Activated T-helper 1 cell treated with anti-CD3 and anti-CD28 coated beads, Interleukin-12 subunit alpha, Interleukin-12 subunit beta, Interleukin-2, Interleukin-4 antibody, amounts not matched to agents 30 ng/mL and 10 ng/mL and 1 ng/mL, durations not matched to agents 14 hours and 24 hours and 36 hours (primary cell): ENCODE measurements at regions not wholly inside any gene's neighbourhood (a gene's known extent, or its start where the extent isn't known, plus 50 kb on each side); places are given as distances from the start of the nearest gene placed in this dataset.

ENCODE experiments used
- DNase-seq: peaks from one replicate; pipeline ENCODE4 v3.0.0; 2021; ENCODE audit warnings: low spot score
- H3K27ac Mint-ChIP-seq: one replicate; pipeline ENCODE4 v1.8.0; 2021; ENCODE audit warnings: mild to moderate bottlenecking, mixed read lengths
- H3K27me3 Mint-ChIP-seq: one replicate; pipeline ENCODE4 v1.8.0; 2022; ENCODE audit warnings: mild to moderate bottlenecking, moderate library complexity, mixed read lengths; ENCODE audit not compliant: insufficient read depth
- H3K36me3 Mint-ChIP-seq: one replicate; pipeline ENCODE4 v1.8.0; 2021; ENCODE audit warnings: low read depth, mixed read lengths
- H3K4me1 Mint-ChIP-seq: one replicate; pipeline ENCODE4 v1.8.0; 2021; ENCODE audit warnings: low read depth, mixed read lengths
- H3K4me3 Mint-ChIP-seq: one replicate; pipeline ENCODE4 v1.8.0; 2021; ENCODE audit warnings: mild to moderate bottlenecking, moderate library complexity, mixed read lengths
- H3K9me3 Mint-ChIP-seq: one replicate; pipeline ENCODE4 v1.8.0; 2021; ENCODE audit warnings: mixed read lengths
- intact Hi-C: fragments of 100-400 bp; cut with micrococcal nuclease; formaldehyde crosslinking; loops from one replicate; pipeline ENCODE4 v1.15.1; 2024

DNA sequence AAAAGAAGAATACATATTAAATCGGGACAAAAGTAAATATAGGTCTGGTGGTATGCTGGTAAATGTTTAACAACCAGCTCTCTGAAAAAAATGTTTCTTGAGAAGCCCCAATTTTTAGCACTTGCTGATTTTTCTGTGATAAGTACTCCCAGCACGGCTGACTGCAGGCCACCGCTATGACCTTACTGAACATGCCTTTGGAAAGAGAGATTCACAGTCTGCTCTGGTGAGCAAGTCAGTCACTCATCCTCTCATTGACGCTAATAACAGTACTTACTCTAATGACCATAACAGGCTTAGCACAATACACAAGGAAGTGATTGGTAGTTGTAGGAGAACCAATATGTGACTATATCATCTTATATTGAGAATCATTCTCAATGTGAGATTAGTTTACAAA, 98.9 kb upstream of the BLTP1 start:
- Mint-ChIP-seq H3K36me3 (no peaks in the 10 kb centered on the region), H3K4me1 (no peaks in the 10 kb centered on the region), H3K9me3 (no peaks in the 10 kb centered on the region), H3K27me3 (peaks cover 10% of the 10 kb centered on the region), H3K27ac (no peak overlapping the region), H3K4me3 (no peak overlapping the region)
- no peak for DNase-seq
- intact Hi-C loops: no loop called here

DNA sequence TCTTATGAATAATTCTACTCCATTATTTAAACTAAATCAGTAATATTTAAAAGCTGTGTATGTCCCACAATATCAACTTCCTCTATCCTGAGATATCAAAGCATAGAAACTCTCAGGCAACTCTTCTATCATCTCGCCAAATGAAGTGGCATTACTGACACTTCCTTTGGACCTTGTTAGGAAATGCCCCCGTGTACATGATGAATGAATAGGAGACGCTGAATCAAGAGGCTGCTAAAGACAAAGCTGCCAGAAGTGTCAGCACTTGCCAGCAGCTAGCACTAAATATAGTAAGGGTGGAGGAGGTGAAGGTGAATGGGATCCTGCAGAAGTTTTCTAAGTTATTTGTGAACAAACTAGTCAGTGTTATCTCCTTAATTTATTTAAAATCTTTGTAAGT, 99.5 kb upstream of the BLTP1 start:
- intact Hi-C loops: no loop called here
- H3K27me3 Mint-ChIP-seq: peaks cover 10% of the 10 kb centered on the region
- no peaks in the 10 kb centered on the region for H3K36me3 Mint-ChIP-seq
- no peak overlapping the region for H3K4me3 Mint-ChIP-seq
- no peak for DNase-seq
- no peak overlapping the region for H3K27ac Mint-ChIP-seq
- no peaks in the 10 kb centered on the region for H3K4me1 Mint-ChIP-seq
- no peaks in the 10 kb centered on the region for H3K9me3 Mint-ChIP-seq

DNA sequence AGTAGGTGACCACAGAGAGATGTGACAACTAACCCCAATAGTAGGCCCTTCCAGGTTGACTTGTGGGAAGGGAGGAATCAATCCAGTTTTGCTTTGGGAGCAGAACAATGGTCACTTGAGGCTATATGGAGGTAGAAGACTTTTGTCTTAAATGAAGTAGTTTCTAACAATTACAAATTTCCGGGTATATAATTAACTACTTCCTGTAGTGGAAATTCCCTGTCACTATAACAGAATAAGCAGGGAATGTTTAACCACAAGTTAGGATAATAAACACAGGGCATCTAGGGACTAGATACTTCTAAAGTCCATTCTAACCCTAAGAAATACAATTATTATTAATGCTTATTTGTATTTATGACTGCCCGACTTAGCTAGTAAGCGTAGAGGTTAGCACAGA, 99.0 kb upstream of the TRPC3 start:
- Mint-ChIP-seq H3K9me3 (no peaks in the 10 kb centered on the region), H3K36me3 (no peaks in the 10 kb centered on the region), H3K4me3 (no peak overlapping the region), H3K4me1 (no peaks in the 10 kb centered on the region), H3K27ac (no peak overlapping the region), H3K27me3 (peaks cover 10% of the 10 kb centered on the region)
- no peak for DNase-seq
- intact Hi-C loops: no loop called here

DNA sequence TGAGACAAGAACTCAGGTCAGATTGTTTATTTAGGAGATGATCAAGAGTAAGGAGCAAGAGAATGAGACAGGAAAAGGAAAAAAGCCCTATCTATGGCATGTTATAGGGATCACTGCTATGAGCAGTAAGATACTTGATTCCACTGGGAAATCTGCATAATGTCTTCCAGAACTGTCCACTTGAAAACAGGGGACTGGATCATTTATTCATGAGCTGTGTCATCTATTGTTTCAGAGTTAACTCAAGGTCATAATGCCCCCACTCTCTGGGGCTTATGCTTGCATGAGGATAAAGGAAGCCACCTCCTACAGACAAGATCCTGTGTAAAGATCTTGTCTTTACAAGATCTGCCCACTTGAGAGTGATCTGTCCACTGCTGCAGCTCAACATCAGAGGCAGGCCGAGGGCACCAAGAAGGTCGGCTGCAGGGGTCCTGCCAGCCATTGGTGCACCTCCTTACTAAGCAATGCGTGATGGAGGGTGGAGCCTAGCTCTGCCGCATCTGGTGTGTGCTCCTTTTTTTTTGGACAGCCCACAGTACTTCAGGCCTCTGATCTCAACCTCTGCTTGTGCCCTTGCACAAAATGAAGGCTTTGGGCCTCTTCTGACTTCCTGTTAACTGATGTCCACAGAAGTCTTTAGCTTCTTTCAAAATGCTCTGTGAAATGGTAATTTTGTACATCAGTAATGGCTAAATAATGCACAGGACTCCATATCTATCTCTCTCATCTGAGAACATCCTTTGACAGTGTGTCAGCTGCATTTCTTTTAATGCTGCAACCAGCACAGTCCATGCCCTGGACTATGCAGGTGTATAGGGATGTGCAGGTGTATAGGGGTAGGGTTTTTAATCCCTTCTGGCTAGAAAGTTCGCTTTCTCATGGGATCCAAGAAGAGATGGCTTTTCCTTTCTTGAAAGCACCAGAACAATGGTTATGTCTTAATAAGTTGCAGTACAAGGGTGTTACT, 95.9 kb upstream of the TRPC3 start:
- peaks cover 3% of the 10 kb centered on the region for H3K27me3 Mint-ChIP-seq
- no peaks in the 10 kb centered on the region for H3K36me3 Mint-ChIP-seq
- no peaks in the 10 kb centered on the region for H3K9me3 Mint-ChIP-seq
- H3K27ac Mint-ChIP-seq: no peak overlapping the region
- H3K4me3 Mint-ChIP-seq: no peak overlapping the region
- no peaks in the 10 kb centered on the region for H3K4me1 Mint-ChIP-seq
- intact Hi-C loops: no loop called here
- DNase-seq: no peak

DNA sequence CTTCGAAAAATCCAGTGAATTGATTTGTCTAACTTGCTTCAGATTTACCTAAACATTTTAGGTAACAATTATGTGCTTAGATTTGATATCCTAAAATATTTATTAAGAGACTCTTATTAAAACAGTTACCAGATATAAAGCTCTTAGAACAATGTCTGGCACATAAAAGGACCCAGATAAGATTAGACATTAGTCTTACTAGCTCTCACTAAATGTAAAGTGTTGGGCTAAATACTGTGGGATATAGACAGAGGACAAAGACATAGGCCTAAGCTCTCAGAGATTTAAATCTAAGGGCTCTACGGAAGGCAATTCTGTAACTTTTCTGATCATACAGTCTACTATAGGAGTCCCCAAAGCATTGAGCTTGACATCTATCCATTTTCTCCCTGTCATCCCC, 94.4 kb upstream of the TRPC3 start:
- Mint-ChIP-seq H3K9me3 (no peaks in the 10 kb centered on the region), H3K36me3 (no peaks in the 10 kb centered on the region), H3K27ac (no peak overlapping the region), H3K4me1 (no peaks in the 10 kb centered on the region), H3K4me3 (no peak overlapping the region), H3K27me3 (peaks cover 3% of the 10 kb centered on the region)
- DNase-seq: no peak
- intact Hi-C loops: no loop called here

DNA sequence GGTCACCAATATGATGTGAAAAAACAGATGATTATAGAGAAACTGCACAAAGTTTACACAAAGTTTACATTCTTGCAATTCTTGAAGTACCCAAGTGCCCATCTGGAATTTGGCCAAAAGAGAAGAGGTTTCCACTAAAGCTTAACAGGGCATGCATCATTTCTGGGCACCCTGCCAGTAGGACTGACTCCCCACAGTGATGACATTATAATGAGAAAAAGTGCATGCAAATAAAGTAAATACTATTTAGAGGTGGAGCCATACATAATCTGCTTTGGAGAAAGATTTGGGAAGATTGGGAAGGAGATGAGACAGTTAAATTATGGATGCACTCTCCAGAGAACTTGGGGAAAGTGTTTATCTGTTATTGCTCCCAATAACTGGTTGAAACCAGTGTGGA, 93.7 kb upstream of the TRPC3 start:
- H3K27ac Mint-ChIP-seq: no peak overlapping the region
- intact Hi-C loops: no loop called here
- no peak overlapping the region for H3K4me3 Mint-ChIP-seq
- no peaks in the 10 kb centered on the region for H3K36me3 Mint-ChIP-seq
- H3K4me1 Mint-ChIP-seq: no peaks in the 10 kb centered on the region
- no peaks in the 10 kb centered on the region for H3K9me3 Mint-ChIP-seq
- peaks cover 4% of the 10 kb centered on the region for H3K27me3 Mint-ChIP-seq
- DNase-seq: no peak

DNA sequence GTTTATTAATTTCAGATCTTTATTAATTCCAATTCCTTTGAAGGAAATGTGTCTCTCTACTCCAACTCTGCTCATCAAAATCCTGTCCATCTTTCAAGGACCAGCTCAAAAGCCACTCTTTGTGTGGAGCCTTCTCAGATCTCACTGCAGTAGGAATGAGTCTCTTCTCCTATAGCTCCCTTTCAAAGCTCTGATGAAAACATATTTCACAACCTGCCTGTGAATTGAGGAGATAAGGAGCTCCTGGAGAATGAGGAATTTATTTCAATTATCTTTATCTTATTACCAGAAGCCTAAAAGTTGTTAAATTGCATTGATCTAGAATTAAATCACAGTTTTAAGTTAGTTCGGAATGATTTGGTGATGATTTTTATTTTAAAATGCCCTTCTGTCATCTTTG, 92.6 kb upstream of the TRPC3 start:
- Mint-ChIP-seq H3K4me3 (no peak overlapping the region), H3K4me1 (no peaks in the 10 kb centered on the region), H3K27me3 (peaks cover 4% of the 10 kb centered on the region), H3K36me3 (no peaks in the 10 kb centered on the region), H3K9me3 (no peaks in the 10 kb centered on the region), H3K27ac (no peak overlapping the region)
- no peak for DNase-seq
- intact Hi-C loops: no loop called here

DNA sequence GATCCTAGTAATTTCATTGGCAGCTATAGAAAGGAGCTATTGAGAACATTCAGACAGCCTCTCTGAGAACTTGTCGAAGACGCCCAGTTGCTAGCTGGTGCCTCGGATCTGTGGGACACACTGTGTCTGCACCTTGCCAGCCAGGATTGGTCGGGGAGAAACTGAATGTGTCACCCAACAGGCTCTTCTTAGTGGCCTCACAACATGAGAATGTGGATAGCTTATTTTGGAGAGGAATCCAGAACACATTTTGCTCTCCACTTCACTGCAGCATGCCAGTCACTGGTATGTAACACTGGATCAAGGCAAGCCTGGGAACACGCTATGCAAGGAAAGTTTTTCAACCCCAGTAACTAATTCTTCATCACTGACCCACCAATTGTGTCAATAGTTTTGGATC, 89.5 kb upstream of the TRPC3 start:
- H3K27ac Mint-ChIP-seq: no peak overlapping the region
- H3K27me3 Mint-ChIP-seq: peaks cover 4% of the 10 kb centered on the region
- no peak overlapping the region for H3K4me3 Mint-ChIP-seq
- no peak for DNase-seq
- H3K4me1 Mint-ChIP-seq: no peaks in the 10 kb centered on the region
- intact Hi-C loops: no loop called here
- no peaks in the 10 kb centered on the region for H3K9me3 Mint-ChIP-seq
- H3K36me3 Mint-ChIP-seq: no peaks in the 10 kb centered on the region

DNA sequence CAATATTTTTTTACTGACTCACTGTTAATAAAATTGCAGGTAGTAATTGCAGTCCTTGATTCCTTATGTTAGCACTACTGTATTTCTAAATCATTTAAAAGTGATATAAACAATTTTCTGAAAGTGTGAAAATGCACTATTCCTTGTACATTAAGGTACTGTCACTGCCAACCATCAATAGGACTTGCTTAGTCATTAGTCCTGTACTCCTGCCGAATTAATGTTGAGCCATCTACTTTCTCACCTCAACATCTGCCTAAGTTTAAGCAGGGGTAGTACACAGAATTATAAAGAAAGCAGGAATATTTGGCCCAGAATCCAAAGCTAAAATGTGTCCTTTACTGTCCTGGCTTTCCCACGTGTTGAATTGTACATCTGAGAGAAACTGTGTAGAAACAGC, 87.0 kb upstream of the TRPC3 start:
- Mint-ChIP-seq H3K27ac (no peak overlapping the region), H3K9me3 (no peaks in the 10 kb centered on the region), H3K36me3 (no peaks in the 10 kb centered on the region), H3K4me3 (no peak overlapping the region), H3K4me1 (no peaks in the 10 kb centered on the region), H3K27me3 (peaks cover 4% of the 10 kb centered on the region)
- DNase-seq: no peak
- intact Hi-C loops: no loop called here

DNA sequence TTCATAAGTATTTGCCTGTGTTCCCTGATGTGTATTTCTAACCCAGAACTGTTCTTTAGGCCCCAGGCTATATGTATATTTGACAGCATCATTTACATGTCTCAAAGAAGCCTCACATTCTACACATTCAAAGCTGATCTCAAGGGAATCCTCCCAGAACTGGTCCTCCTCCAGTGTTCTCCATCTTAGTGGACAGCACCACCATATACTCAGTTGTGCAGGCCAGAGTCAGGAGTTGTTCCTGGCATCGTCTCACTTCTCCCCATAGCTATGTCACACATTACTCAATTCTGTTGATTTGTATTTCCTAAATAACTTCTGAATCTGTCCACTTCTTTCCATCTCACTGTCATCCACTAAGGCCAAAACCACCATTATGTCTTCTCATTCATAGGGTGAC, 82.8 kb upstream of the TRPC3 start:
- H3K27me3 Mint-ChIP-seq: no peaks in the 10 kb centered on the region
- no peak for DNase-seq
- no peaks in the 10 kb centered on the region for H3K4me1 Mint-ChIP-seq
- H3K4me3 Mint-ChIP-seq: no peak overlapping the region
- intact Hi-C loops: no loop called here
- peaks cover 18% of the 10 kb centered on the region for H3K9me3 Mint-ChIP-seq
- H3K27ac Mint-ChIP-seq: no peak overlapping the region
- H3K36me3 Mint-ChIP-seq: no peaks in the 10 kb centered on the region

DNA sequence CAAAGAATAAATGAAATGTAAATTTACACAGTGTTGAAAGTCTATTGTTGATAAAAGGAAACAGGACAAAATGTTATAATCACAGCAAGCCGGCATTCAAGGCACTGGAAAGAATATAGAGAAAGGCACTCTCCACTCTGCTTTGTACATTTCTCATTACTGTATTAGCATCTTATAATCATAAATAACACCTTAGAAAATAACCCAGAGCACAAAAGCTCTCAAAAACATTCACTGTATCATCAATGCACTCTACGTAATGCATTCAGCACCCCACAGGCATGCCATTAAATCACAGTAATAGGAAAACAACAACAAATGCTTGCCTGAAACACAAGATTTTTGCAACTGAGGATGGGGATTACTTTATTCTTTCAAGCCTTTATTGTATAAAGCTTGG, 75.3 kb upstream of the TRPC3 start:
- Mint-ChIP-seq H3K4me3 (no peak overlapping the region), H3K27ac (no peak overlapping the region), H3K36me3 (no peaks in the 10 kb centered on the region), H3K4me1 (no peaks in the 10 kb centered on the region), H3K27me3 (peaks cover 2% of the 10 kb centered on the region), H3K9me3 (peaks cover 23% of the 10 kb centered on the region)
- intact Hi-C loops: no loop called here
- no peak for DNase-seq

DNA sequence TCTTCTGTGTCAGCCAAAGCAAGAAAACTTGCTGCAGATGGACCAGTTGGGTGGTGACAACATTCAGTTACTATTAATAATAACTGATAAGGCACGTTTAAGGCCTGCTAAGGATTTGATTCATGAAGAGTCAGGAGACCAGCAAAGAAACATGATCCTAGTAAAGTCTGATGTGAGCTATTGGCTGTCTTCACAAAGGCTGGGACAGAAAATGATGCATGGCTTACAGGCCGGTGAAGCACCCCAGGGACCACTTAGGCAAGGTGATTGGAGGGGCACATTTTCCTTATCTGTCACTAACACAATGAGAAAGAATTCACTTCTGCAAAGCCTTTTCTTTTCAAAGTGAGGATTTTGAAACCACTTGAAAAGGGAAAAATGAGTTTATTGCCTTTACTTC, 65.4 kb upstream of the TRPC3 start:
- Mint-ChIP-seq H3K27me3 (peaks cover 16% of the 10 kb centered on the region), H3K9me3 (no peaks in the 10 kb centered on the region), H3K4me3 (no peak overlapping the region), H3K4me1 (no peaks in the 10 kb centered on the region), H3K36me3 (no peaks in the 10 kb centered on the region), H3K27ac (no peak overlapping the region)
- no peak for DNase-seq
- intact Hi-C loops: no loop called here

DNA sequence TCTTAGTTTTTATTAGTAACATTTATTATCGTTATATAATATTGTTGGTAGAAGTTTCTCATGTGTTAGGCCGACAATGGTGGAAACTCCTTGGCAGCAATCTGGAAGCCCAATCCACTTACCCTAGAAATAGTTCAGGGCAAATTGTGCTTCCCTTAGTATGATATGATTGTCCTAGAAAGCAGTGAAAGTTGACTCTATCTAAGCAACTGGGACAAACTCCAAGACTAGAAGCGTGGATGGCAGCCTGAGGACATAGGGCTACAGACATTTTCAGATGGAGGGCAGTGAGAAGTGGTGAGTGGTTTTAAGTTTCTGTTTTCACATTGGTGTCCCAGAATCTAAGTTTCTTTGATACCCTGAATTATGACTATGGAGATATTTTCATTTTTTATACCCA, 63.3 kb upstream of the TRPC3 start:
- Mint-ChIP-seq H3K4me3 (no peak overlapping the region), H3K27ac (no peak overlapping the region), H3K27me3 (peaks cover 18% of the 10 kb centered on the region), H3K4me1 (no peaks in the 10 kb centered on the region), H3K36me3 (no peaks in the 10 kb centered on the region), H3K9me3 (no peaks in the 10 kb centered on the region)
- intact Hi-C loops: no loop called here
- no peak for DNase-seq

DNA sequence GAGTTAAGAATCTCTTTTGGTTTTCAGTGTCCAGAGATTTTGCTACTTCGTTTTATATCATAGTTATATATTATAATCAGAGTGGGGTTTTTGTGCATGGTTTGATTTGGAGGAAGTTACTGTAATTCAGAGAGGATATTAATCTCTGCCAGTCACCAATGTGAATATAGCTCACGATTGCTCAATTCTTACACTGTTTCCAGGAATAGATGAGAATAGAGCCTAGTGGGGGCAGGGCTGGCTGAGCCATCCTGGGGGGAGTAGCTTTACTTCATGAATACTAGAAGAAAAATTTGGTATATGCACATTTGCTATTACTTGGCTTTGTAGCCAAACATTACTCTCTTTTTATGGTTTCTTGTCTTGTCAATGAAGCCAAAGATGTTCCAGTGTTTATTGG, 60.9 kb upstream of the TRPC3 start:
- H3K36me3 Mint-ChIP-seq: no peaks in the 10 kb centered on the region
- intact Hi-C loops: no loop called here
- H3K9me3 Mint-ChIP-seq: no peaks in the 10 kb centered on the region
- no peak for DNase-seq
- H3K4me3 Mint-ChIP-seq: no peak overlapping the region
- H3K4me1 Mint-ChIP-seq: no peaks in the 10 kb centered on the region
- peaks cover 8% of the 10 kb centered on the region for H3K27me3 Mint-ChIP-seq
- H3K27ac Mint-ChIP-seq: no peak overlapping the region
